Mesendoderm (in vitro differentiated cells): ENCODE measurements at regions not wholly inside any gene's neighbourhood (a gene's known extent, or its start where the extent isn't known, plus 50 kb on each side); places are given as distances from the start of the nearest gene placed in this dataset.

ENCODE experiments used
- DNase-seq: peaks from one replicate; pipeline ENCODE4 v3.0.0; 2013
- H2AK5ac ChIP-seq: 2 replicates; pipeline ENCODE4 v1.6.1; 2013; ENCODE audit warnings: low read length, inconsistent platforms
- H2BK120ac ChIP-seq: 2 replicates; pipeline ENCODE4 v1.6.1; 2013; ENCODE audit warnings: low read depth, mild to moderate bottlenecking, low read length, moderate library complexity, mixed read lengths
- H2BK15ac ChIP-seq: replicated peaks from 2 replicates; pipeline ENCODE4 v1.6.1; 2013; ENCODE audit warnings: low read depth, mild to moderate bottlenecking, moderate library complexity
- H2BK5ac ChIP-seq: 2 replicates; pipeline ENCODE4 v1.6.1; 2013; ENCODE audit warnings: low read length, inconsistent platforms
- H3K18ac ChIP-seq: 2 replicates; pipeline ENCODE4 v1.6.1; 2013; ENCODE audit warnings: mild to moderate bottlenecking, low read length, mixed read lengths
- H3K23ac ChIP-seq: one replicate; pipeline ENCODE4 v1.6.1; 2013; ENCODE audit warnings: low read length
- H3K27ac ChIP-seq: 2 replicates; pipeline ENCODE4 v1.5.1; 2013; ENCODE audit warnings: low read depth, mild to moderate bottlenecking, inconsistent platforms, low read length, moderate library complexity
- H3K27me3 ChIP-seq: 2 replicates; pipeline ENCODE4 v1.6.1; 2013; ENCODE audit warnings: low read length, control low read depth, mild to moderate bottlenecking, inconsistent platforms; ENCODE audit not compliant: insufficient read depth, poor library complexity
- H3K36me3 ChIP-seq: 2 replicates; pipeline ENCODE4 v1.6.1; 2013; ENCODE audit warnings: low read length, inconsistent platforms; ENCODE audit not compliant: control insufficient read depth, insufficient read depth
- H3K4ac ChIP-seq: one replicate; pipeline ENCODE4 v1.6.1; 2013; ENCODE audit warnings: low read depth, mild to moderate bottlenecking, low read length, moderate library complexity
- H3K4me1 ChIP-seq: 2 replicates; pipeline ENCODE4 v1.6.1; 2013; ENCODE audit warnings: low read depth, low read length, inconsistent platforms; ENCODE audit not compliant: control insufficient read depth
- H3K4me2 ChIP-seq: 2 replicates; pipeline ENCODE4 v1.6.1; 2013; ENCODE audit warnings: low read length
- H3K4me3 ChIP-seq: 2 replicates; pipeline ENCODE4 v1.5.1; 2013; ENCODE audit warnings: mild to moderate bottlenecking, low read length
- H3K56ac ChIP-seq: one replicate; pipeline ENCODE4 v1.6.1; 2013; ENCODE audit warnings: low read length
- H3K79me1 ChIP-seq: 2 replicates; pipeline ENCODE4 v1.6.1; 2013; ENCODE audit warnings: low read length, inconsistent platforms
- H3K79me2 ChIP-seq: 2 replicates; pipeline ENCODE4 v1.6.1; 2013; ENCODE audit warnings: mild to moderate bottlenecking, low read length; ENCODE audit not compliant: control insufficient read depth, insufficient read depth
- H3K9ac ChIP-seq: 2 replicates; pipeline ENCODE4 v1.6.1; 2013; ENCODE audit warnings: low read length, inconsistent platforms
- H4K5ac ChIP-seq: one replicate; pipeline ENCODE4 v1.6.1; 2013; ENCODE audit warnings: low read length
- H4K8ac ChIP-seq: one replicate; pipeline ENCODE4 v1.6.1; 2013; ENCODE audit warnings: low read depth, mild to moderate bottlenecking, control low read depth, low read length, moderate library complexity
- whole genome bisulfite sequencing: extraction: QIAGEN DNeasy Blood & Tissue Kit; methylation state at CpG from one replicate; pipeline ENCODE4 v1.1.7; 2013; ENCODE audit warnings: low lambda C conversion rate, missing lambda C conversion rate; ENCODE audit not compliant: insufficient coverage; ENCODE audit errors: extremely low coverage; 5-methylcytosine and 5-hydroxymethylcytosine counted together

DNA sequence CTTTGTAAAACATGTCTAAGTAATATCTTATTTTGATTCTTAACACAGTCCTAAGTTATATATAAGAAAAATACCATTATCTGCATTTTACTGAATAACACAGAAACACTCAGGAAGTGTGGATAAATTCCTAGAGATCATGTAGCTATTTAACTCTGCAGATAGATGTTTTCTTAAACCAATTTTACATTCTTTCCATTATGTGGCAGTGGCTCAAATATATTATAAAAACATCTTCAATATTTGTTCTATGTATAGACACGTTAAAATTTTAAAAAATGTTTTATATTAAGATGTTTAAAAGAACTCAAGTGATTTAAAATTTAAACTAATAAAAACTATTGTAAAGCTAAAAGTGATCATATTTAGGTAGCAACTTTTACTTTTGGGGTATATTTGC is 683.8 kb downstream of the DIPK2A start:
- H3K79me2 ChIP-seq = no peaks in the 10 kb centered on the region
- H3K23ac ChIP-seq = no peak overlapping the region
- H3K18ac ChIP-seq = no peak overlapping the region
- DNase-seq = no peak
- 100% methylated on average over 1 of the region's 1 CpG for WGBS
- no peaks in the 10 kb centered on the region for H3K27me3 ChIP-seq
- no peak overlapping the region for H3K4me2 ChIP-seq
- no peak overlapping the region for H2AK5ac ChIP-seq
- no peak overlapping the region for H3K9ac ChIP-seq
- no peak overlapping the region for H2BK120ac ChIP-seq
- H3K4me1 ChIP-seq = no peaks in the 10 kb centered on the region
- no peak overlapping the region for H3K56ac ChIP-seq
- no peak overlapping the region for H4K8ac ChIP-seq
- H4K5ac ChIP-seq = no peak overlapping the region
- H3K4me3 ChIP-seq = no peak overlapping the region
- H3K4ac ChIP-seq = no peak overlapping the region
- H3K27ac ChIP-seq = no peak overlapping the region
- no peak overlapping the region for H2BK5ac ChIP-seq
- H3K36me3 ChIP-seq = no peaks in the 10 kb centered on the region
- no peak overlapping the region for H2BK15ac ChIP-seq
- no peaks in the 10 kb centered on the region for H3K79me1 ChIP-seq

DNA sequence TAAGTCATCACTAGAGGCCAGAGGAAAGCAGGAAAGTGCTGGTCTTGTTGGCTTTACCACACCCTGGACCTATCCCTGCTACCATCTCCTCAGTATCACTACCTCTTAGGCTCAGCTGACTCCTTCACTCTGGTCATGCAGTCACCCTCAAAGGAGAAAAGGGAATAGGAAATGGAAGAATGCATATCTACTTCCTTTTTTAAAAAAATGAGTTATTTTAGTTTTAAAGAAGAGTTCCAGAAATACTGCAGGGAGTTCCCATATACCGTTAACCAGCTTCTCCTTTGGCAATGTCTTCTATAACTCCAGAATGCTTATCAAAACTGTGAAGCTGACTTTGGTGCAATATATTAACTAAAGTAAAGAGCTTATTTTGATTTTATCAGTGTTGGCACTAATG is 688.6 kb downstream of the DIPK2A start:
- H3K23ac ChIP-seq = no peak overlapping the region
- no peak overlapping the region for H3K18ac ChIP-seq
- DNase-seq = no peak
- no peak overlapping the region for H3K4me3 ChIP-seq
- WGBS = no CpG with 5 or more reads among the region's 1 CpG
- H3K9ac ChIP-seq = no peak overlapping the region
- no peak overlapping the region for H2AK5ac ChIP-seq
- H3K4me1 ChIP-seq = no peaks in the 10 kb centered on the region
- H3K79me2 ChIP-seq = no peaks in the 10 kb centered on the region
- H3K79me1 ChIP-seq = no peaks in the 10 kb centered on the region
- no peak overlapping the region for H3K27ac ChIP-seq
- no peak overlapping the region for H3K4ac ChIP-seq
- H3K36me3 ChIP-seq = no peaks in the 10 kb centered on the region
- H2BK120ac ChIP-seq = no peak overlapping the region
- no peak overlapping the region for H3K4me2 ChIP-seq
- no peak overlapping the region for H2BK5ac ChIP-seq
- H3K56ac ChIP-seq = no peak overlapping the region
- no peak overlapping the region for H4K5ac ChIP-seq
- H3K27me3 ChIP-seq = no peaks in the 10 kb centered on the region
- H2BK15ac ChIP-seq = no peak overlapping the region
- no peak overlapping the region for H4K8ac ChIP-seq

- H4K5ac ChIP-seq = no peak overlapping the region
- no peak overlapping the region for H2AK5ac ChIP-seq
- H2BK5ac ChIP-seq = no peak overlapping the region
- no peak overlapping the region for H3K9ac ChIP-seq
- WGBS = no CpG with 5 or more reads among the region's 3 CpGs
- no peak overlapping the region for H2BK120ac ChIP-seq
- no peak overlapping the region for H3K23ac ChIP-seq
- H2BK15ac ChIP-seq = no peak overlapping the region
- no peak overlapping the region for H3K4me2 ChIP-seq
- H3K36me3 ChIP-seq = no peaks in the 10 kb centered on the region
- H3K56ac ChIP-seq = no peak overlapping the region
- no peak overlapping the region for H3K27ac ChIP-seq
- no peaks in the 10 kb centered on the region for H3K4me1 ChIP-seq
- H3K18ac ChIP-seq = no peak overlapping the region
- no peak overlapping the region for H3K4ac ChIP-seq
- H3K79me1 ChIP-seq = no peaks in the 10 kb centered on the region
- DNase-seq = no peak
- H3K4me3 ChIP-seq = no peak overlapping the region
- no peaks in the 10 kb centered on the region for H3K27me3 ChIP-seq
- H4K8ac ChIP-seq = no peak overlapping the region
- no peaks in the 10 kb centered on the region for H3K79me2 ChIP-seq
Observed at GRCh38 chr3:144662729-144663128, 691.1 kb downstream of the DIPK2A start.

GRCh38 chr3:144663456-144664436 is 692.1 kb downstream of the DIPK2A start:
- Histone ChIP-seq H2BK5ac (no peak overlapping the region), H3K79me2 (no peaks in the 10 kb centered on the region), H2AK5ac (no peak overlapping the region), H3K23ac (no peak overlapping the region), H4K5ac (no peak overlapping the region), H3K4ac (no peak overlapping the region), H3K27me3 (no peaks in the 10 kb centered on the region), H3K56ac (no peak overlapping the region), H3K4me1 (no peaks in the 10 kb centered on the region), H3K27ac (no peak overlapping the region), H4K8ac (no peak overlapping the region), H3K4me2 (no peak overlapping the region), H2BK120ac (no peak overlapping the region), H3K79me1 (no peaks in the 10 kb centered on the region), H3K9ac (no peak overlapping the region), H3K18ac (no peak overlapping the region), H3K4me3 (no peak overlapping the region), H2BK15ac (no peak overlapping the region), H3K36me3 (no peaks in the 10 kb centered on the region)
- no CpG with 5 or more reads among the region's 6 CpGs for WGBS
- DNase-seq = no peak

- no peak overlapping the region for H4K5ac ChIP-seq
- no peak overlapping the region for H3K4me2 ChIP-seq
- no peaks in the 10 kb centered on the region for H3K79me1 ChIP-seq
- no CpG with 5 or more reads among the region's 1 CpG for WGBS
- no peak overlapping the region for H3K56ac ChIP-seq
- H3K23ac ChIP-seq = no peak overlapping the region
- no peak overlapping the region for H3K4me3 ChIP-seq
- no peak overlapping the region for H2BK120ac ChIP-seq
- no peak overlapping the region for H3K27ac ChIP-seq
- no peak overlapping the region for H2BK5ac ChIP-seq
- no peaks in the 10 kb centered on the region for H3K4me1 ChIP-seq
- H2AK5ac ChIP-seq = no peak overlapping the region
- H3K18ac ChIP-seq = no peak overlapping the region
- H3K4ac ChIP-seq = no peak overlapping the region
- H2BK15ac ChIP-seq = no peak overlapping the region
- no peaks in the 10 kb centered on the region for H3K27me3 ChIP-seq
- H4K8ac ChIP-seq = no peak overlapping the region
- no peak for DNase-seq
- H3K79me2 ChIP-seq = no peaks in the 10 kb centered on the region
- no peak overlapping the region for H3K9ac ChIP-seq
- H3K36me3 ChIP-seq = no peaks in the 10 kb centered on the region
Observed at GRCh38 chr3:144665567-144666053, 694.0 kb downstream of the DIPK2A start.
